HG03442 (cell line): ENCODE measurements at regions not wholly inside any gene's neighbourhood (a gene's known extent, or its start where the extent isn't known, plus 50 kb on each side); places are given as distances from the start of the nearest gene placed in this dataset.

Experiments
- ATAC-seq: cut with Tn5 transposase; IDR thresholded peaks from one replicate; pipeline ENCODE4 v1.9.1; 2021; ENCODE audit warnings: mild to moderate bottlenecking, moderate library complexity; ENCODE audit not compliant: unreplicated experiment

DNA sequence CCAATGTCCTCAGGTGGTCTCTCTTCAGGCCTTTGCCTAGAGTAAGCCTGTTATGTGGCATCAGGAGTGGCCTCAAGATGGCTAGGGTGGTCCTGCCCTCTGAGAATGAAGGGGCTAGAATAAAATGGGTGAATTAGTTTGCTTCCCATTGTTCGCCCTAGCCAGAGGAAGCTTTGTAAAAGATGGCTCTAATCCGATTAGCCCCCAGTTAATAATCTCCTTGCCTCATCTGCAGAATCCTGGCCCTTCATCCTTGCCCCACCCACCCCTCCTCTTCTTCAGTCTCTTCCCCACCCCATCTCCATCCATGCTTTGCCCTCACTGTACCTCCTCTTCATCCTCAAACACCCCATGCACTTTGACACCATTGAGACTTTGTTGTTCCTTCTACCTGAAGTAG, 57.4 kb upstream of the LGALSL start:
- no peak for ATAC-seq

DNA sequence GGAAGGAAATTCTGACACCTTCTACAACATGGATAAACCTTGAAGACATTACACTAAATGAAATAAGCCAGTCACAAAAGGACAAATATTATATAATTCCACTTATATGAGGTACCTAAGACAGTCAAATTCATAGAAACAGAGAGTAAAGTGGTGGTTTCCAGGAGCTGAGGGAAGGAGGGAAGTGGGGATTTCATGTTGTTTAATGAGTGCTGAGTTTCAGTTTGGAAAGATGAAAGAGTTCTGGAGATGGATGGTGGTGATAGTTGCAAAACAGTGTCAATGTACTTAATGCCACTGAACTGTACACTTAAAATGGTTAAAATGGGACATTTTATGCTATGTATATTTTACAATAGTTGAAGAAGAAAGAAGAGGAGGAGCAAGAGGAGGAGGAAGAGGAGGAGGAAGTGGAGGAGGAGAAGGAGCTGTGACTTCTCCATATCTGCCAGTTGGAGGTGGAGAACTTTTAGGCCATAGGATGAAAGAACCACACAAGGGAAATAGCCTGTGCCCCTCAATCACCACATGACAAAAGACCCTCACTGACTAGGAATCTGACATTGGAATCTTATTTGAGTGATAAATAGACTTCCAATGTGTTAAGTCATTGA, 55.3 kb upstream of the LGALSL start:
- no peak for ATAC-seq

DNA sequence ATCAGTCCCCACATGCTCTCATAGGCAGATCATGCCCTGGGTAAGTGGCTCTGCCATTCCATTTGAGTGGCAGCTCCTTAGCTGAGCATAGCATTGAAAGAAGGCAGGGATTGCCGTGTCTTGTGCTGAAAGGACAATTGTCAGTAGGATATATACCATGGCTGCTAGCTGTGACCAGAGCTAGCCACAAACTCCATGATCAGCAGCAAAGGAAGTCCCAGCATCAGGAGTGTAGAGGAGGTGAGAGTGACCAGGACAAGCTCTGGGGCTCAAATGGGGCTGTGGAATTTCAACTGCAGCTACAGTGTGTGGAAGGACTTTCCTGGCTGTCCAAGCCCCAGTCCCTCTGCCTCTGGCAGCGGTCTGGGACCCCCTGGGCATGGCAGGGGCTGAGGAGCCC, 54.4 kb upstream of the LGALSL start:
- ATAC-seq, result no peak

DNA sequence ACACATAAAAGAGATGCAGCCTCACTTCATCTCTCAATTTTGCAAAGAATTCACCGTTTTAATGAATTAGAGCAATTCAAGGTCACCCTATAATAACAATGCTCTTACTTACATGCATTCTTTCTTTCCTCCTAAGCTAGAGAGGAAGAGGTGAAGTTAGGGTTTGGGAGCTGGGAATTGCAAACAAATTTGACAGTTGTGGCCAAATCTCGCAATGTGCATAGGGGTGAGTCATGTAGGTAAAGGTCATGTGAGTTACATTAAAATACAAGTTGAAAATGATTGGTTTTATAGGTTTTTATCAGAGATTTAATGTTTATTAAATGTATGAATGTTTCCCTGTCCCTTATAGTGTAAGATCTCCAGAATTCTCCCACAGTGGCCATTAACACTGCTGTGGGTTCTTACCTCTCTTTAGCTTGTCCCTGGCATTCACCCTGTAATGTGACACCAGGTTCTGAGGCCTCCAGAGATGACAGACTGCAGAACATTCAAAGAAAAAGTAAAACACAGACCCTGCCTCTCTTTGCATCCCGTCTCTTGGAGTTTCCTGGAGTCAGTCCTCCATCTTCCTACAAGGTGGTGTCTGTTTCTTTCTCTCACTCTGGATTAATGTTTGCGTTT, 53.7 kb upstream of the LGALSL start:
- ATAC-seq, result no peak

DNA sequence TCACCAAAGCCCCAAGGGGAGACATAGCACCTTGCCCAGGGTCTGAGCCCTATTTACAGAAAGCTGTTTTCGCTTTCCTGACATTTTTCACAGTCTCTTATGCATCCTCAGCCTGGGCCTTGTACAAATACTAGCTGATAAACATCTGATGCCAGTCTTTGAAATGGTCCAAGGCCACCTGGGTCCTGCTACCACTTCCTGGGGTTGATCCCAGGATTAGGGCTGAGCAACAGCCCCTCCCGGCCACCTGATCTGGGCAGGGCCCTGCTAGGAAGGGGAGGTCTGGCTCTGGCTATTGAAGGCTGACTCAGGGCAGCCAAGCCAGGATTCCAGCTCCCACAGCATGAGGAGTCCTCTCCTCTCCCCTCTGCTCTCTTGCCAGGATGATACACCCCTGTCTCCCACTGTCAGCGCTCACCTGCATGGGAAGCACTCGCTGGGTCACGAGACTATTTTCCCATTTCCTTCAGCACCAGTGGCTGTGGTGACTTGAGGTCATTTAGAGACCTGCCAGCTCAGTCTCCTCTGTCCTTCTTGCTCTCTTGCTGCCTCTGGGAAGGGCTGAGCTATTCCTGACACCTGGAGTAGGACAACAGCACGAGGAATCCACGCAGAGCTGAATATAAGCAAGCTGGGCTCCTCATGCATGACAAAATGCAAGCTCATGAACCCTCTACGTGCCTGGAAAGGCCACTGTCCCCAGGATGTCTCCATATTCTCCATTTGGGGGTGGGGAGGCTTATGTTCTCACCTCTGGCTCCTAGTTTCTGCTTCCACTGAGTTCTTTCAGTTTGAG, 53.0 kb upstream of the LGALSL start:
- no peak for ATAC-seq

DNA sequence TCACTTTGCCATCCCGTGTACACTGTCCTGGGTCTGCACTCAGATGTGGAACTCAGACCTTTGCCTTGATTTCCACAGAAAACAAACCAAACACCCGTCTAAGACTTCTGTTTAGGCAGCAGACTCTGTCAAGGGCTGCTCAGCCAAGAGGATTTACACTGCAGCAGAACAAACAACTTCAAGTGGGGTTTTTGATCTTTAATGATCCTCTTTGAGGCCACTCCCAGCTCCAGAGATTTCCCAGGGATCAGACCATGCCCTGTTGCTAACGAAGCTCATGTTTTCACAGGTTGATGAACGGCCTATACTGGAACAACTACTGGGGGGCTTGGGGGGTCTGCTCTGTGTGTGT, 52.5 kb upstream of the LGALSL start:
- ATAC-seq, result no peak

DNA sequence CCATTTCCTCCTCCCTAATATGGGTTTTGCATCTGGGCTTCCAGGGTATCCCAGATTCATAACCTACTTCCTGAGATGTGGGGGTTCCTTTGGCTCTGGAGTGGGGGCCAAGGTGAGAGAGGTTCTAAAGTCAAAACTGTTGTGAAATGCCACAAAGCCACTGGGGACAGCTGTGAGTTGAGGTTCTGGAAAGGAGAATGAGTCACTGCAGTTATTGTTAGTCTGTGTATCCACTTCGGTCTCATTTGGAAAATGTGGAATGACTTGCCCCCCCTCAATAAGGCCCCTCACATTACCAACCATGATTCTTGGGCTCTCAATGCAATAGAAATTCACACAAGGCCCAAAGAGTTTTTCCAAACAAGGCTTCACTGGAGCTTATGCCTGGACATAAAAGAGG, 51.1 kb upstream of the LGALSL start:
- no peak for ATAC-seq

DNA sequence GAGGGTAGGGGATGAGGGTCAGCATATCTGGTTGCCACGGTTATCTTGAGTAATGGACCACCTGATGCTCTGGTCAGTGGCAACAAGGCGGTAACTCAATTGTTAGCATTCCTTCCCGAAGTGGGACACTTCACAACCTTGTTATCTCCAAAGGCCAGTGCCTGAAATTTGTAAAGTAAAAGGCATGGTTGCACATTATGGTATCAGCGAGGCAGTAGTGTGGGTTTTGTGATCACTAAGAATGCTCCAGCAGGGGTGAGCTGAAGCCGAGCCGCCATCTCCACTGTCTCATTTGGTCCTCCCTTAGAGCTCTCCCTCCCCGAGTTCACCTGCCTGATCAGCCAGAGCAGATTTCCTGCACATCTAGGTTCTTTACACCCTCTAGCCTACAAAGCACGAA, 50.5 kb upstream of the LGALSL start:
- ATAC-seq, result no peak

DNA sequence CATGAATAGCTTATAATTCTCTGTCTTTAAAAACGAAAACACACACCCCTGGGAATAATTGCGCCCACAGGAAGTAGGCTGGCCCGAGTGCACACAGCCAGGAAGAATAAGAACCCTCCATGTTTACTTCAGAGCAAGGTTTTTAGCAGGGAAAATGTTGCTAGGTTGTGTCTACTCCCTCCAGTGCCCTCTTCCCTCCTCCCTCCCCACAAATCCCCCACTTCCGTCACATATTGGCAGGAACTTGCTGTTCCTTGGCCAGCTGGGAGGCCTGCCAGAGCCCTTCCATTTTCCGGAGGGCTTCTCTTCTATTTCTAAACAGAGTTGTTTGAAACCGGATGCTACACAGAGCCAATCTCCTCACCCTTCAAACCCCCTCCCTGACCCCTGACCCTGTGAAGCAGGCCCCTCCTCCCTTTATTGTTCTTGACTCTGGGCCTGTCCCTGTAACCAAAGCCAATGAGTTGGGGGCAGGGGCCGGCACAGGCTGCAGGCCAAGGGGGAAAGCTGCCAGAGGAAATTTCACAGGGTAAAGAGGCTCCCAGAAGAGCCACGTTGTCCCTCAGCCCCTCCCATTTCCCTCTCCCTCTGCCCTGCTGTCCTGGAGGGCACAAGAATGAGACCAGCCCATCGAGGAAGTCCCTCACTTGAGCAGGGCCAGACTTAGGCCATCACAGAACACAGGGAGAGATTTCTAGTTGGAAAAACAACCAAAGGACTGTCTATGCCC, 49.8 kb upstream of the LGALSL start:
- ATAC-seq, result no peak
